ENCODE measurements at regions not wholly inside any gene's neighbourhood (a gene's known extent, or its start where the extent isn't known, plus 50 kb on each side); places are given as distances from the start of the nearest gene placed in this dataset.

DNA sequence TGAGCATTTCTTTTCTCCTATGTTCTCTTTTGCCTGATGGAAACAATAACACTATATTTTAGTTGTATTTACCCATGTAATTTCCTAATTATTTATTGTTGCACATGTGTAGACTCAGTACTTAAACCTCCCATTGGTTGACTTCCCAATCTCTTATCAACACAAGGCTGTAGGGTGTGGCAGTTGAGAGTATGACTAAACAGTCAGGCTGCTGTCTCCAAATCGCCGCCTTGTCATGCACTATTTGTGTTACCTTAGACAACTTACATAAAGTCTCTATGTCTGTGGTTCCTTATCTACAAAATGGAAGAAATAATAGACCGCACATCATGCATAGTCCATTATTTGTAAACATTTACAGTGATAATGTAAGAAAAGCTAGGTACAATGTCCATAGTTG is 68.9 kb upstream of the EFNA5 start:
- TF ChIP-seq, protein P1, sequence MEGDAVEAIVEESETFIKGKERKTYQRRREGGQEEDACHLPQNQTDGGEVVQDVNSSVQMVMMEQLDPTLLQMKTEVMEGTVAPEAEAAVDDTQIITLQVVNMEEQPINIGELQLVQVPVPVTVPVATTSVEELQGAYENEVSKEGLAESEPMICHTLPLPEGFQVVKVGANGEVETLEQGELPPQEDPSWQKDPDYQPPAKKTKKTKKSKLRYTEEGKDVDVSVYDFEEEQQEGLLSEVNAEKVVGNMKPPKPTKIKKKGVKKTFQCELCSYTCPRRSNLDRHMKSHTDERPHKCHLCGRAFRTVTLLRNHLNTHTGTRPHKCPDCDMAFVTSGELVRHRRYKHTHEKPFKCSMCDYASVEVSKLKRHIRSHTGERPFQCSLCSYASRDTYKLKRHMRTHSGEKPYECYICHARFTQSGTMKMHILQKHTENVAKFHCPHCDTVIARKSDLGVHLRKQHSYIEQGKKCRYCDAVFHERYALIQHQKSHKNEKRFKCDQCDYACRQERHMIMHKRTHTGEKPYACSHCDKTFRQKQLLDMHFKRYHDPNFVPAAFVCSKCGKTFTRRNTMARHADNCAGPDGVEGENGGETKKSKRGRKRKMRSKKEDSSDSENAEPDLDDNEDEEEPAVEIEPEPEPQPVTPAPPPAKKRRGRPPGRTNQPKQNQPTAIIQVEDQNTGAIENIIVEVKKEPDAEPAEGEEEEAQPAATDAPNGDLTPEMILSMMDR (conservative IDR thresholded peaks at IDR 0.05; ENCODE audit: low read depth in 2 of 2): no peak
- TF ChIP-seq EZH2phosphoT487 (IDR thresholded peaks at IDR 0.05; ENCODE audit: unreplicated experiment) (no peak), JUNB (IDR thresholded peaks at IDR 0.05; ENCODE audit: unreplicated experiment) (no peak), EZH2 (IDR thresholded peaks at IDR 0.05; ENCODE audit: low read depth, unreplicated experiment) (no peak), POLR2AphosphoS5 (IDR thresholded peaks at IDR 0.05; ENCODE audit: low read depth) (no peak), ZNF114 (CRISPR knock-in tag; IDR thresholded peaks at IDR 0.05) (no peak)
- TF ChIP-seq, protein P2, sequence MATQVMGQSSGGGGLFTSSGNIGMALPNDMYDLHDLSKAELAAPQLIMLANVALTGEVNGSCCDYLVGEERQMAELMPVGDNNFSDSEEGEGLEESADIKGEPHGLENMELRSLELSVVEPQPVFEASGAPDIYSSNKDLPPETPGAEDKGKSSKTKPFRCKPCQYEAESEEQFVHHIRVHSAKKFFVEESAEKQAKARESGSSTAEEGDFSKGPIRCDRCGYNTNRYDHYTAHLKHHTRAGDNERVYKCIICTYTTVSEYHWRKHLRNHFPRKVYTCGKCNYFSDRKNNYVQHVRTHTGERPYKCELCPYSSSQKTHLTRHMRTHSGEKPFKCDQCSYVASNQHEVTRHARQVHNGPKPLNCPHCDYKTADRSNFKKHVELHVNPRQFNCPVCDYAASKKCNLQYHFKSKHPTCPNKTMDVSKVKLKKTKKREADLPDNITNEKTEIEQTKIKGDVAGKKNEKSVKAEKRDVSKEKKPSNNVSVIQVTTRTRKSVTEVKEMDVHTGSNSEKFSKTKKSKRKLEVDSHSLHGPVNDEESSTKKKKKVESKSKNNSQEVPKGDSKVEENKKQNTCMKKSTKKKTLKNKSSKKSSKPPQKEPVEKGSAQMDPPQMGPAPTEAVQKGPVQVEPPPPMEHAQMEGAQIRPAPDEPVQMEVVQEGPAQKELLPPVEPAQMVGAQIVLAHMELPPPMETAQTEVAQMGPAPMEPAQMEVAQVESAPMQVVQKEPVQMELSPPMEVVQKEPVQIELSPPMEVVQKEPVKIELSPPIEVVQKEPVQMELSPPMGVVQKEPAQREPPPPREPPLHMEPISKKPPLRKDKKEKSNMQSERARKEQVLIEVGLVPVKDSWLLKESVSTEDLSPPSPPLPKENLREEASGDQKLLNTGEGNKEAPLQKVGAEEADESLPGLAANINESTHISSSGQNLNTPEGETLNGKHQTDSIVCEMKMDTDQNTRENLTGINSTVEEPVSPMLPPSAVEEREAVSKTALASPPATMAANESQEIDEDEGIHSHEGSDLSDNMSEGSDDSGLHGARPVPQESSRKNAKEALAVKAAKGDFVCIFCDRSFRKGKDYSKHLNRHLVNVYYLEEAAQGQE (IDR thresholded peaks at IDR 0.05; ENCODE audit: unreplicated experiment): no peak
